ENCODE measurements at regions not wholly inside any gene's neighbourhood (a gene's known extent, or its start where the extent isn't known, plus 50 kb on each side); places are given as distances from the start of the nearest gene placed in this dataset.
"Not testable (repeated sequence)": the region's sequence is repeated elsewhere in the genome, so short reads cannot be mapped to it uniquely, and the experiment has no call there.

DNA sequence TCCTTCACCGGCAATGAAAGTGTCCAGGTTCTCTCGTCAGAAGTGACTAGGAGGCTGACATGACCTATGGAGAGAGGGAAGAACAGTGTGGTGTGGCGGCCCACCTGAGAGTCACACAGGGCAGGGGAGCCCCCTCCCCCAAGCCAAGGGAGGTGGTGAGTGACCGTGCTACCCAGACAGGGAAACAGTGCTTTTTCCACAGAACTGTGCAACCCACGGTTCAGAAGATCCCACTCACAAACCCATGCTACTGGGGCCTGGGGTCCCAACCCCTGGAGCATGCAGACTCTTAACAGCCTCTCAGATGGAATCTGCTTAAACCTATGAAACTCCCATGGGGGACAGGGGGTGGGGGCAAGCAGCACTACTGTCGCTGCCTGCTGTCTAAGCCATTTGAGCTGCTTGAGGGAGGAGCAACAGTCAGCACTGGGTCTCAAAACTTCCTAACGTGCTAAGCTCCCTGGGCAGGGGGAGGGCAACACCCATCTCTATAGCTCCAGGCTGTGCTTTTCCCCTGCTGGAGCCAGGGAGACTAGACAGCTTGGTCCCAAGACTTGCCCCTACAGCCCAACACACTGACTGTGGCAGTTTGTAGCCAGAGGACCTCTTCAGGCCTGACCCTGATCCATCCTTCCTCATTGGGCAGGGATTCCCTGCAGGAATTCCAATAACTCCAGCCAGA is 850.4 kb upstream of the AADAT start:
- DNase-seq: no peak

DNA sequence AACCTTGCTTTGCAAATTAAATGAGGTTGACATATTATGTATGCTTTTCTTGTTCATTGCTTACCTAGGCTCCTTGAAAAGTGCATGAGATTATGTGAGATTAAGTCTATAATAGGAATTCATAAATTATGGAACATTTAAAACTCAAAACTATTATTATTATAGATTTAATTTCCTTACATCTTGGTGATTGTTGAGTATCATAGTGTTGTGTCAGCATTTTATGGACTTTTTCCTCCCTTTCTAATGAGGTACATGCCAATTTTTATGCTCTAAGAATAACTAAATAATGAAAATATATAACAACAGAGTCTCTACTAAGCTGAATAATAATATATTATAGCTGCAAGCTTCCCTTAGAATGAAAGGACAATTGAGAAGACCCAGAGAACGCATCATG is 848.8 kb upstream of the AADAT start:
- no peak for DNase-seq

DNA sequence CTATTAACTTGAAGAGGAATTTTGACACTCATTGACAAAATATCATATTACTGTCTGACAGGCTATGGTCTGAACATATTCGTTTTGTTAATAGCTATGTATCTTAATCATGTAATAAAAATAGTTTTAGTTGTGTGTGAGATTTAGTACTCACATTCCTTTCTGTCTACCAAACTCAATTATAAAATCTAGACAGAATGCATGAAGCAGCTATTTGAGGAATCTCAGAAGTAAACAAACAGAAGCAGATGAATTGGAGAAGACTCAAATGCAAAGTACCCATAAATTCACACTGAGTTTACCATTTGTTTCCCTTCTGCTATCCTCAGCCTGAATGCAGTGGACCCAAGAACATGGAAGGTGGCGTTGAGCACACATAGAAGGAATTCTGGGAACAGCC is 841.6 kb upstream of the AADAT start:
- no peak for DNase-seq

DNA sequence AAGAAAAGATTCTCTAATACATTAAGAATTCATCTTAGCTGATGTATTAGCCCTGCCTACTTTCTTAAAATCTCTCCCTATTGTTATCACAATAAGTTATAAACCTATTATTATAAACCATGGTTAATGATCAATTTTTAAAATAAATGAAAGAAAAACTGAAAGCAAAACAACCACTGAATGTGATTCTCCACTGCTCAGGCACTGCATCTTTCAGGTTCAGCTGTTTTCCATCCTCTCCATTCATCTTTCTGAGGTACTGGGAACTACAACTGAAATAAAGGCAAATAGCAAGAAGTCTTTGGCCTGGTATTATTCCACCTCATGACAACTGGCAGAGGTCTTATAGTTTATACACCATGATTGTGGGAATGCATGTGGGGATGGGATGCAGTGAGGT is 798.9 kb upstream of the AADAT start:
- no peak for DNase-seq

DNA sequence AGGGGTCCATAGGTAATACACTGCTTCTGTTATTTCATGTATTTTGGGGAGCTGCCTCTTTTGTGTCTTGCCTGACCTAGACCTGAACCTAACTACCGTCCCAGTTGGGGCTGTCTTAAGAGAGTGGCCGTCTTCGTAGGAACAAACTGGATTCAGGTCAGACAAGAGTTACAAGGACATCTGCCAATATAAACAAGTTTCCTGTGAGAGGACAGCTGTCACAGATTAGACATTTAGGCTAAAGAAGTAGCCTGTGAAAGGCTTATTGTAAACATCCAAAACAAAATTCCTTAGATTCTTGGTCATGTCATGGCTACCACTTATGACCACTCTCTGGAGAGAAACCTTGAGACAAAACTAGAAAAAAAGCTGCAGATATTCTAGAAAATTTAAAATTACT is 797.6 kb upstream of the AADAT start:
- DNase-seq: no peak

DNA sequence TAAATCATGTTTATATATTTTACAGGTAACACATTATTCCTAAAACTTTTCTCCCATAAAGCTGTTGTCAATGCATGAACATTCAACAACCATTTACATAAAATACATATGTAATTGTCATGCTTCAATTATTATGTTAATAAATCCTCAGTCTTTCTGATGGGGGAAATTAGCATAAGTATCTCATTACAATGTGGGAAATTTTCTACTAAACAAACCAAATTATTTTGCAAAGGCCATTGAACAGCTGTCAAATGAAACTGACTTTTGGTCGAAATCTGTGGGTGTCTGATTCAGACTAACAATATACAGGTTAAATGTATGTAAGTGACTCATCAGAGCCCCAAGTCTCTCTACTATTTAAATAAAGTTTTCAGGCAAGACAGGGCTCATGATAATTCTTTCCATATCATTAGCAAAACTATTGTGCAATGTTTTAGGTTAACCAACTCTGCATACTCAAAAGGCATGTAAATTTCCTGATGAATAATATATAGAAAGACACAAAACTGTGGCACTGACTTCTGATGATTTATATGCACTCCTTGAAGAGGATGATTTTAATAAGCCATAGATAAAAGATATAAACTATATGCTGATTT is 795.3 kb upstream of the AADAT start:
- no peak for DNase-seq

DNA sequence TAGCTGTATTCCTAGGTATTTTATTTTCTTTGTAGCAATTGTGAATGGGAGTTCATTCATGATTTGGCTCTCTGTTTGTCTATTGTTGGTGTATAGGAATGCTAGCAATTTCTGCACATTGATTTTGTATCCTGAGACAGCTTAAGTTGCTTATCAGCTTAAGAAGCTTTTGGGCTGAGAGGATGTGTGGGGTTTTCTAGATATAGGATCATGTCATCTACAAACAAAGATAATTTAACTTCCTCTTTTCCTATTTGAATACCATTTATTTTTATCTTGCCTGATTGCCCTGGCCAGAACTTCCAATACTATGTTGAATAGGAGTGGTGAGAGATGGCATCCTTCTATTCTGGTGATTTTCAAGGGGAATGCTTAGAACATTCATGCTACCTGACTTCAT is 791.9 kb upstream of the AADAT start:
- DNase-seq: not testable (repeated sequence)

DNA sequence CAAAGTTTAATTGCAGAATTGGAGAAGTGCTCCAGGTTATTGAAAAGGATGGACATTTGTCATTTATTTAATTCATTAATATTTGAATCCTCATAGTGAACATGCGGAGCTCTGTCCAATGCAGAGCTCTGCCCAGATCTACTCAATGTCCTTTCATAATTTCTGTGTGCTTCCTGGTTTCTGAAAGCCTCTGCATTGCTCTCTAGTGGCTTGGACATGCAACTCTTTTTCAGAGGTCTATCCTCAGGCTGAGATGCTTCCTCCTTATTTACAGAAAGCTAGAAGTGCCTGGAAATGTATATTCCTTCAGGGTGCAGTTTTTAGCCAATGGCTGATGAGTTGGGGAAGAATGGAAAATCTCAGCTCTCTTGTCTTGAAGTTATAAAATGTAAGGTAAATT is 786.1 kb upstream of the AADAT start:
- DNase-seq: no peak

DNA sequence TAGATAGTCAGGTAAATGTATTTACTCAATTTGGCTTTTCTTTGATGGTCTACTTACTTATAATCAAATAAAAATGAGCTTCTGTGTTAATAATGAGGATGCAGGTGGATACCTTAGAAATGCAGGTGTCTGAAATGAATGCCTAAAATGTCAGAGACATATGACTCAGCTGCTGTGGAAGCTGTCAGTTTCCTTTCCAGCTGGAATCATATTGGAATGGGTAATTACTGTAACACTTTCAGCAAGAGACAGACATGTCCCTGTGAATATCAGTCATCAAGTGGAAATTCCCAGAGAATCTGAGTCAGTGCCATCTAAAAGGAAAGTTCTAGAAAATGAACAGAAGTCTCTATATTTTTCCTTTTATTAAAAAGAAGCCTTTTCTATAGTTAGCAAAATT is 783.0 kb upstream of the AADAT start:
- no peak for DNase-seq

DNA sequence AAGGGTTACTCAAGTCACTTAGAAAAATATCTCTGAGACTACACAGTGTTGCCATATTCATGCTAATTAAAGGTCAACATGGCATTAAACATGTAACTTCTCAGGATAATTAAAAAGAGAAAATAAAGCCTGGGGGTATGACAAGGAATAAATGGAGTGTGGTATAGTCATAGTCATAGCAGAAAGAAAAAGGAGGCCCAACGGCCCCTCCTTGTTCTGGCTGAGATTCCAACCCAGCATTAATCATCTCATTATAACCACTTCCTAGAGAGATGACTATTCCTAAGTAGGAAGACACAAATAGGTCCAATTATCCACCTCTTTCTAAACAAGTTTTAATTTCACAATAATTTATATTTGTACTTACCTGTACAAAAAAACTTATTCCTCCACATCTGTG is 778.4 kb upstream of the AADAT start:
- DNase-seq: no peak

DNA sequence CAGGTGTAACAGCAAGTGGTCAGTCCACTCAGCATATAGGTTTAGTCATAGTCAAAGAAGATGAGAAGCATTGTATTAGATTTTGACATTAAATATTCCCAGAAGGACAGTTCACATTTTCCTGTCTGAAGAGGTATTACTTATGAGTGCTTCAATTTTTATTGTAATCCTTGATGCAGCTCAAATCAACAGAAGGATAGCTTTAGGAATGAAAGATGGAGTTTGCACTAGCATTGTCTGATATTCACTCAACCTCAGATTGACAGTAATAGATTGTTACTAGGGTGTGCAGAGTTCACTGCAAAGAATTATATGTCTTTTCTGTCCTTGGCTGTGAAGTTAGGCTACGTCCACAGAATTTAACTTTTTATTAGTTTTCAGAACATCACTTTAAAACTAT is 764.3 kb upstream of the AADAT start:
- no peak for DNase-seq

DNA sequence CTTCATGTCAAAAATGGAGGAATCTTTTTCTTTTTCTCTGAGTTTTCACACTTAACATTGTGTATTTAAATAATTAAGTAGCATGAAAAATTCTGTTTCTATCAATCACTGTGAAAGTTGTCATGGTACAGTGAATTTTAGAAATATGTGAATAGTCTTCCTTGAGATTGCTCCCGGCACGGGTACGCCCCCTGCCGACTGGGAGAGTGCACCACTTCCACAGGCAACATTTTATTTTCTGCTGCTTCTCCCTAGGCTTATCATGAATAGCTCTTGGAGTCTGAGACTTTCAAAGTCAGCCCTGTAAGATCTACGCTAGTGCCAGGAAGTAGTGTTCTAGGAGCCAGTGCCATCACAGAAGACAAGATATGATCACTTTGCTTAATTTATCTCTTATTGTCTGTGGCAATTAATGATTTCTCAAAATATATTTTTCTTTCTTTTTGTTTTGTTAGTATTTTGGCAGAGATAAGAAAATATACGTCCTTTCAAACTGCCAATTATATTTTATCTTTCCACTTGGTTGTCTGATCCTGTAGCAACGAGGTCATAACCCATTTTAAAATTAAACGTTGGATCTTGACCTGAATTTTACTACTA is 763.8 kb upstream of the AADAT start:
- no peak for DNase-seq

DNA sequence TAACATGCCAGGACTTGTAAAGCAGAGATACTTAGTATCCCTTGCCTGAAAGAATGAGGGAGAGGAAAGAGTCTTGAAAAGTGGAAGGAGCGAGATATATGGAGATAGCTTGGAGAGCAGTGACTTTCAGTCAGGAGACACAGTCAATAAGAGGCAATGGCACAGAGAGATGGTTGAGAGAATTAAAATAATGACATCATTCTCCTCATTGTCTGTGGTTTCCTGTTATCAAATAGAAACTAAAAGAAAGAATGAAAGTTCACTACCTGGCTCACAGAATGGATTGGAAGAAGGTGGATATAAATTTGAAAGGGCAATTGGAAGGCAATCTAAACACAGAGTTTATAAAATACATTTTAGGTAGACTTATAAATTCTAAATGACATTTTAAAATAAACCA is 760.2 kb upstream of the AADAT start:
- DNase-seq: no peak

DNA sequence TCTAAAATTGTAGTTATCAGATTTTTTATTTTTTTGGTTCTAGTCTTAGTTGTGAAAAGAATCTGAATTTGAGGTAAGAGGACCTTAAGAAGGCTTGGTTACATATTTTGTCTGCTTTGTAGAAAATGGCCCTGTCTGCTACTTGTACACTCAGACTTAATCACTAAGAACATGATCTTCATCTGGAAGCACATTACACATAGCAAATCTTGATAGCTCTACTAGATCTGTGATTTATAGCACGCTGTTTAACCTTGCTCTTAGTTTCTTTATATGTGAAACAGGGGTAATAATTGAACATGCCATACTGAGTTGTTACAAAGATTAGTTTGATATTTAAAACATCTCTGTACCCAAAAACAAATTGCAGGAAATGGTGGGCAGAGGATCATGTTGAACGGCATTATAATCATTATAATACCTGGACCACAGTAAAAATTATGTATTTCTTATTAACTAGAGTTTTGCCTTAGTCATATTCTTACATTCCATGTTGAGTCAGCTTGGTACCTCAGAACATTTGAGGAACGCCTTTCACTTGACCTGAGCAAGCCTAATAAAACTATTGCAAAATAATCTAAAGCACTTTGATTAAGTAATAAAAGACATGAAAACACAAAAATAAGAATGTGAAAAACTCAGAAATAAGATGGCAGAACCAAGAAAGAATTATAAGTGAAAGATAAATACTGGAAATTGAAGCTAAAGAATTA is 738.0 kb upstream of the AADAT start:
- DNase-seq: no peak

DNA sequence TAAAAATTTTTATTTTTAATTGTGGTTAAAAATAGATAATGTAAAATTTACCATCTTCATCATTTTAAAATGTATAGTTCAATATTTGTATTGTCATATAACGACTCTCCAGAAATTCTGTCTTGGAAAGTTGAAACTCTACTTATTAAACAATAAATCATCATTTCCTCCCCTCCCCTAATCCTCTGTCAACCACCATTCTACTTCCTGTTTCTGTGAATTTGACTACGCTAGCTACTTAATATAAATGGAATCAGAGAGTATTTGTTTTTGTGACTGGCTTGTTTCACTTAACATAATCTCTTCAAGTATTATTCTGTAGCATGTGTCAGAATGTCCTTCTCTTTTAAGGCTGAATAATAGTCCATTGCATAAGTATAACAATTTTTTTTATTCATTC is 729.0 kb upstream of the AADAT start:
- DNase-seq: no peak

DNA sequence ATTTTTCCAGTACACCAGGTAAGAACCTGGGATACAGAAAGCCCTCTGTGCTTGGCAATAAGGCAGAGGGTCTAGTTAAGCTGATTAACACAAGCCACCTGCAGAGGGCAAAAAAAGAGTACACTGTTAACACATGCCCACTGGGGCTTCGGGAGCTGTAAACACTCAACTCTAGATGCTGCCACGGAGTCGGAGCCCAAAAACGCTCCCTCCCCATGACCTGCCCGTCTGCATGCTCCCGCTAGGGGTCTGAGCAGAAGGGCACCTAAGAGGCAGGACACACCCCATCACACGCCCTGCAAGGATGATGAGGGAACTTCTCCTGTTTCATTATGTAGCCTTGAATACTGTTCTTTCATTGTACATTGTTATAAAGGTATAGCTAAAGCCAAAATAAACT is 715.6 kb upstream of the AADAT start:
- DNase-seq: no peak

DNA sequence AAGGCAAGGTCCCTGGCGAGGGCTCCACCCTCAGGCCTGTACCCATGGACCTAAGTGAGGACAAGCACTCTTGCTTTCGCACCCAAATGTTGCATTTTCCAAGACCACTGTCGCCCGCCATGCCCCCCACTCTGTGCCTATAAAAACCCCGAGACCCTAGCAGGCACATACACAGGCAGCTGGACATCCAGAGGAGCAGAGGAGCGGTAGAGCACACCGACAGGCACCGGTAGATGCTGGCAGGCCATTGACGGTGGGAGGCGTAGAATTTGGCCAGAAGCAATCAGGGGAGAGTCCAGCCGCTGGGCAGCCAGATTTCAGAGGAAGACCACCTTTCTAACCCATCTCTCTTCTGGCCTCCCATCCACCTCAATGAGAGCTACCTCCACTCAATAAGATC is 715.2 kb upstream of the AADAT start:
- DNase-seq: no peak

DNA sequence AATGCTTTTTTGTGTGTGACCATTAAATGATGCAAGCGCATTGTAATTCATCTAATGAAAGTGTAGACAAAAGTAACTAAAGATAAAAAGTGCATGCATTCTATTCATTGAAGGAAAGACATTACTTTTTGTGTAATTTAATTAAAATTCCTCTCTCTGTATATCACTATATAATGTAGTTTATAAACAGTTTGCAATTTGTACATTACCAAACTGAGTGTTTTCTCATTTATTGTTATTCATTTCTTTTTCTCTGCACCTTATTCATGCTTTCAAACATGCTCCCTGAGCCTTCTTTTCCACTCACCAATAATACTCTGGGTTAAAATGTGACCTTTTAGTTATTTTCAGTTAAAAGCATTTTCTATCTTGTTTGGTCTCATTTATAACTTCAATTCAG is 713.7 kb upstream of the AADAT start:
- no peak for DNase-seq

DNA sequence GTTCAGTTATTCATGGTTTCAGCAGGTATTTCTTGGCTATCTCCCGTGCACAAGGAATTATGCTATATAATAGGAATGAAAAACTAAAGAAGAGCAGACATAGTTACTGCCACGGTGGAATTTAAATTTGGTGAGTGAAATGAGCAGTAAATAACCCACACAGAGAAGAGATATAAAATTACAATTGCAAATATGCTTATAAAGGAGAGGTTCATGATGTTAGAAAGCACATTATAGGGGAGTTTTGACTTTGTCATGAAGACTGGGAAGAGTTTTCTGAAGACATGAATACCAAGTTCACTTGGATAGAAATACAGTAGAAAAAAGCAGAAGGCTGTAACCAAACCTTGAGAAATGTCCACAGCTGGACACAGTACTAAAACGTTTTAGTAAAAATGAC is 712.0 kb upstream of the AADAT start:
- DNase-seq: no peak

DNA sequence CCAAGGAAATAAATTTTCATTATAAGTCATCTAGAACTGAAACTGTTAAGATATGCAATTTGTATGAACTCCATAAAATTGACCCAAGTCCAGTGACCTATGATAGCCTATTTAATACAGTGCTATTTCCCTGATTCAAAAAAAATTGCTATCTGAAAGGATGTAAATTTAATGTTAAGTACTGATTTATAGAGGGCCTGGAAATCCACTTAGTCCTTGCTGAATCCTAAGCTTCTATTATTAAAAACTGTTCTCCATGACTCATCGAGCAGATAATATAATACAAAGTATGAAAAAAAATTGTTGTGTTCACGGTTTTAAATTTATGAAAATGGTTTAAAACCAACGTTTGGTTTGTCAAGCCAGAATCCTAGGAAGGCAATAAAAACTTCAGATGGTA is 704.8 kb upstream of the AADAT start:
- no peak for DNase-seq

DNA sequence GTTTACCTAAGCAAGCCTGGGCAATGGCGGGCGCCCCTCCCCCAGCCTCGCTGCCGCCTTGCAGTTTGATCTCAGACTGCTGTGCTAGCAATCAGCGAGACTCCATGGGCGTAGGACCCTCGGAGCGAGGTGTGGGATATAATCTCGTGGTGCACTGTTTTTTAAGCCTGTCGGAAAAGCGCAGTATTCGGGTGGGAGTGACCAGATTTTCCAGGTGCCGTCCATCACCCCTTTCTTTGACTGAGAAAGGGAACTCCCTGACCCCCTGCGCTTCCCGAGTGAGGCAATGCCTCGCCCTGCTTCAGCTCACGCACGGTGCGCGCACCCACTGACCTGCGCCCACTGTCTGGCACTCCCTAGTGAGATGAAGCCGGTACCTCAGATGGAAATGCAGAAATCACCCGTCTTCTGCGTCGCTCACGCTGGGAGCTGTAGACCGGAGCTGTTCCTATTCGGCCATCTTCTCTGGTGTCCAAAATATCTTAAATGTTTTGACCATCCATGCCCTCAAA is 698.8 kb upstream of the AADAT start:
- not testable (repeated sequence) for DNase-seq

DNA sequence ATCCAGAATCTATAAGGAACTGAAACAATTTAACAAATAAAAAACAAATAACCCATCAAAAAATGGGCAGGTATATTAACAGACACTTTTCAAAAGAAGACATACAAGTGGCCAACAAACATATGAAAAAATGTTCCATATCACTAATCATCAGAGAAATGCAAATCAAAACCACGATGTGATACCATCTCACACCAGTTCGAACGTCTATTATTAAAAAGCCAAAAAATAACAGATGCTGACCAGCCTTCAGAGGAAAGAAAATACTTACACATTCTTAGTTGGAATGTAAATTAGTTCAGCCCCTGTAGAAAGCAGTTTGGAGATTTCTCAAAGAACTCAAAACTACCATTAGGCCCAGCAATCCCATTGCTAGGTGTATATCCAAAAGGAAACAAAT is 687.9 kb upstream of the AADAT start:
- no peak for DNase-seq

DNA sequence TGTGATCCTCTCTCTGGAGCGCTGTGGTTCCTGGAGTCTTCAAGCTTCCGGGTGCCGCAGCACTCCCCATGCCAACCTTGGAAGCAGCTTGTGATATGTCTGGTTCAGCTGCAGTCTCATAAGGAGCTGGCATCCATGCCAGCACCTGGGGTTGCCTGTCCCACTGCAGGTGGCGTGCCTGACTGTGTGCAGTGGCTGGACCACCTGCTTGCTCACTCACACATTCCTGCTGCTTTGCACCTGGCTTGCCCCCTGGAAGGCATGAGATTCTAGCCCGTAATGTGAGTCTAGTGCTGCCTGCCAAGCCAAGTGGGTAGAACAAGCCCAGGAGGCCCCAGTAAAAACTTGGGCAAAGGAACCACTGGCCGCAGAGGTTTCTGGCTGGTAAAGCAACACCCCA is 687.2 kb upstream of the AADAT start:
- DNase-seq: no peak

DNA sequence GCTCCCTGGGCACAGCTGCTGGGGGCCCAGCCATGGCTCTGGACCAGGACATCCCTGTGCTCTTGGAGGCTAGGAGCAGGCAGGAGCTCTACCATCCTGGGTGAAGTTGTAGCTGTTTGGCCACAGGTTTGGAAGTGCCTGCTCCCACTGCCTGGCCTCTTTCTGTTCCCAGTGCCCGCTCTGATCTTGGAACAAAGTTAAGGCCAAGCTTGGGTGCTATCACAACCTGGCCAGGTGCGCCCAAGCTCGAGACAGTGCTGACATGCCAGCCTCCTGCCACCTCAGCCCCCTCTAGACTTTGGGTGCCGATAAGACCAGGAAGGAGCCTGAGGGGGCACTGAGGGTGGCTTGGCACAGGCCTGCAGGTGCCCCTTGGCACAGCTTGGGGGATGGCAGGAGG is 686.1 kb upstream of the AADAT start:
- no peak for DNase-seq

Measured in SHP77 treated with DMSO at 0.1 percent for 48 hours (cell line).